GM18858 (cell line): ENCODE measurements at regions not wholly inside any gene's neighbourhood (a gene's known extent, or its start where the extent isn't known, plus 50 kb on each side); places are given as distances from the start of the nearest gene placed in this dataset.

ENCODE experiments used
- ATAC-seq: cut with Tn5 transposase; IDR thresholded peaks from one replicate; pipeline ENCODE4 v1.9.1; 2021; ENCODE audit not compliant: unreplicated experiment

DNA sequence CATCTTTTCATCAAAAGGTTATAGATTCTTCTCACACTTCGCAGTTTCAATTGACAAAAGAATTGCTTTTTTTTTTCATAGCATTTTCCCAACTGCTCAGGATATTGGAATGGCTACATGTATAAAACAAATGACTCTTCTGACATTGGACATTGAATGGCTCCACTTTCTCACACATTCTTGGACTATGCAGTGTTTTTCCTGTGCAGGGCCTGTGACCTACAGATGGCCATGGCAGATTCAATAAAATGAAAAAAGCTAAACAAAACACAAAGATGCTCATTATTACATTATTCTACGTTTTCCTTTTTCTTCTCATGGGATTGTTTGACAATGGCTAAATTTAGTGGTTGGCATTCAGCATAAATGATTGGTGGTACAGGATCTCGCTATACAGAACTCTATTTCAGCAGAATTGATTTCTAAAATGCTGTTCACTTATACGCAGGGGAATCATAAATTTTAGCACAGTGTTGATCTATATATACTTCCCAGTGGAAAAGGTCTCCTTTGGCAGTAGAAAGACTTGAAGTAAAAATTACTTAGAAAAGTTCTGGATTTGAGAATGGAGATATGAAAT, 115.6 kb upstream of the ADAMTS5 start:
- ATAC-seq: no peak

DNA sequence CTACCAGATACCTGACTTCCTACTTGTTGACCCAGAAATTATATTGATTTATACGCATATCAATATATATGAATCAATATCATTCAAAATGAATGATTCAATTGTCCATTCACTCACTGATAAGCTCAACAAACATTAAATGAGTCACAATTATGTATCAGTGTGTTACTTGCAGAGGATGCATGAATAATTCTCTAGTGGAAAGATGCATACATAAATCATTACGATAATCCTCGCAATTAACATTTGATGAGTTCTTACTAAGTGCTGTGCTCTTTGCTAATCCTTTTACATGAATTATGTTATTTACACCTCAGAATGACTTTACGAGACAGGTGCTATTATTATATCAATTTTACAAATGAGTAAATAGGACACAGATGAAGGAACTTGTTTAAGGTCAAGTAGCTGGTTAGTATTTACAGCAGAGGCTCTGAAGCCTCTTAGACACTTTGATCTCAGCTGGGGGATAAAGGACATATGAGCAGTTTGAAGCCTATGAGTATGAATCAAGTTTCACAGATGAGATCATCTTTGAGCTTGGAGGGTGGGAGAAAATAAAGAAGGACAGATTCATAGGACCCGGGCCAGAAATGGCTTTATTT, 112.8 kb upstream of the ADAMTS5 start:
- no peak for ATAC-seq

DNA sequence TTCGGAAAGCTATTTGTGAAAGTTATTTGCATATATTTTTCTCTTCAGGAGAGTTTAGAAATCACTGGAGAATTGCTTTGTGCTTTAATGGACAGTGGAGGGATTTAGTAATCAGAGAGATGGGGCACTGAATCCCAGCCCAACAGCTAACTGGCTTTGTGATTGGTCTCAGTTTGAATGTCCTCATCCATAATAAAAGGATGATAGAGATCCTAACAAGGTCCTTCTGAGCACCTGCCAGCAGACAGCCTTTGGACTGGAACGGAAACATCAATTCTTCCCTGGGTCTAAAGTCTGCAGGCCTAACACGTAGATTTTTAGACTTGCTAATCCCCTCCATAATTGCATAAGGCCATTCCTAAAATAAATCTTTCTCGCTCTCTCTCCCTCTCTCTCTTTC, 112.0 kb upstream of the ADAMTS5 start:
- ATAC-seq: no peak

DNA sequence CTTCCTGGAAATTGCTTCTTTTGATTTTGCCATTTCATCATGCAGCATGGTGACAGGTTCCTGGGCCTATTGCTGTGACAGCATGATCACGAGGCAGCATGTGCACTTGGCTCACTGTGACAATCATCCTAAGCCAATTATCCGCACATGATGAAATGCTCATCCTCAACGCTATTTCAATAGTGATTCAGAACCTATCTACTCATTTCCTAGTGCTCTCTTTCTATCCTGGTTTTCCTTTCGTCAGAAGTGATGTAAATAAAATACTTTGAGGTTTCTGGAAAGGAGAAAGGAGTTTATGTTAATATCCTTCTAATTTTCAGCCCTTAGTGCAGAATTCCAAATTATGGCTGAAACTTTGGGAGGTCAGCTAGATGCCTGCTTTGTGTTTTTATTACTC, 110.6 kb upstream of the ADAMTS5 start:
- no peak for ATAC-seq

DNA sequence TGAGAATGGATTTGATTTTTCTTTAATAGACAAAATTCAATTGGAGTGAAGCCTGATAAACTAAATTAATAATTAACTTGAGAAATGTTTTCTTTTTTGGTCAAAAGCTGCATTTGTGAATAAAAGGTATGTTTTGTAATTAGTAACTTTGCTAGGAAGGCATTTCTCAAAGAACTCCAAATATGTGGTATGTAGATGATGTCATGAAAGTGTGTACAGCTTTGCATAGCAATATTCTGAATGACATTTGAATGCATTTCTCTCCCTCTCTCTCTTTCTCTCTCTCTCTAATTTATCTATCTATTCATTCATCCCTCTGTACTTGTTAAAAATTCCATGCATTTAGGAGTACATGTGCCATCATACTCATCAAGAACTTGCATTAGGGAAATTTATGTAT, 109.1 kb upstream of the ADAMTS5 start:
- ATAC-seq: no peak

DNA sequence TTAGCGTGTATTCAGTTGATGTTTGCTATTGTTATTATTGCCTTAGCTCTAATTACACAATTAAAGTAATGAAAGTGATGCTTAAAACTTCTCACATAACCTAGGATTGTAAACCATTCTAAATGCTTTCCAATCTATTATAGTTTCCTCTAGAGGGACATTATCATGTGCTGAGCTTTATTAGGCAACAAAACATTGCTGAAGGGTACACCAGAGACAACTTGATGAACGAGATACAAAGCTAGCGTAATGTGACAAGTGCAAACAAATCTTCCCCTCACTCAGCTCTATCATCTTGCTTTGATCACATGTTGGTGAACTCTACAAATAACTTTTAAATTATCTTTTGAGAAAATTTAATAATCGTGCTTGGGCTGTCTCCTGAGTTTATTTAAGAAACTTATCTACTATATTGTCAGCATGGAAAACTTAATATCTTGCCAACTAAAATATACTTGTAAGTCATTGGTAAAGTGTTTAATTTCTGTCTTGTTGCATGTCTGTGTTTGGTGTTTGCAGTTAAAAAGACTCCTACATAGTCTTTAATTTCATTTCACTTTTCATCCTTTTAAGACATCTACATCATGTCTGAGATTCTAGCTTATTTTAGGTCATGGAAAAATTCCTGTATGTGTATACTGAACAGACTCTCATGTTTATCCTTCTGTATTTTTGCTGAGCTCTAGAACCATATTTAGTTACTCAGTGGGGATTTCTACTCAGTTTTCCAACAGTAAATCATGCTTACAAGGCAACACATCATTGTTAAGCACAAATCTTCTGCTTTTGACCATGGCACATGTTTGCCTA, 104.2 kb upstream of the ADAMTS5 start:
- ATAC-seq: no peak

DNA sequence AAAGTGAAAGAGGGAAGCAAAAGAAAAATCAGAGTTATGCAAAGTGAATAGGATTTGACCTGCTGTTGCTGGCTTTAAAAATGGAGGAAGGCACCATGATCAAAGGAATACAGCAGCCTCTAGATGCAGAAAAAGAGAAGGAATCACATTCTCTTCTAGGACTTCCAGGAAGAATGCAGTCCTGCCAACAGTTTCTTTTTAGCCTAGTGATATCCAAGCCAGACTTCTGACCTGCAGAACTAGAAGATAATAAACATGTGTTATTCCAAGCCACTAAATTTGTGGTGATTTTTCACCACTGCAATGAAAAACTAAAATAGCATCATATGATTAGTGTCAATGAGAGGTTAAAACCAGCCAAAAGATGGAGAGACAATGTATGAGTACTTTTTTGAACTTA, 101.9 kb upstream of the ADAMTS5 start:
- no peak for ATAC-seq

DNA sequence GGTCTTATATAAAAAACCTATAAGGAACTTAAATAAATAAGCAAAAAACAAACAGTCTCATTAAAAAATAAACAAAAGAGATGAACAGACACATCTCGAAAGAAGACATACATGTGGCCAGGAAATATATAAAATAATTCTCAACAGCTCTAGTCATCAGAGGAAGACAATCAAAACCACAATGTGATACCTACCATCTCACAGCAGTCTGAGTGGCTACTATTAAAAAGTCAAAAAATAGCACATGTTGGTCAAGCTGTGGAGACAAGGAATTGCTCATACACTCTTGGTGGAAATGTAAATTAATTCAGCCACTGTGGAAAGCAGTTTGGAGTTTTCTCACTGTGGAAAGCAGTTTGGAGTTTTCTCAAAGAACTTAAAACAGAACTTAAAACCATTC, 100.3 kb upstream of the ADAMTS5 start:
- ATAC-seq: no peak

DNA sequence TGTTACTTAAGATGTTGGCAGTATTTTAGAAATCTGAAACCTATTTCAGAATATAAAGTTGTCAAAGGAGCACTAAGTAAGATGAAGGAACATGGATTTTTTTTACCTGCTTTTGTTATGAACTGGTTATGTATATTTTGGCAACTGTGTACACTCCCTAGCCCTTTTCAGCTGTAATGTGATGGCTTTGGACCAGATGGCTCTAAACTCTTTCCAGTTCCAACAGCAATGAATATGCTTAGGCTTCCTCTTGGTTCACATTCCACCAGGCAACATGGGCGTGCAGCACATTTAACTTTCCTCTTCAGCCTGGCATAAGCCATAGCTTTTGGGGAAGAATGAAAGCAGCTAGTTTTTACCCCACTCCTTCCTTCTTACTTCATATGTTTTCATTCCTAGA, 95.6 kb upstream of the ADAMTS5 start:
- no peak for ATAC-seq

DNA sequence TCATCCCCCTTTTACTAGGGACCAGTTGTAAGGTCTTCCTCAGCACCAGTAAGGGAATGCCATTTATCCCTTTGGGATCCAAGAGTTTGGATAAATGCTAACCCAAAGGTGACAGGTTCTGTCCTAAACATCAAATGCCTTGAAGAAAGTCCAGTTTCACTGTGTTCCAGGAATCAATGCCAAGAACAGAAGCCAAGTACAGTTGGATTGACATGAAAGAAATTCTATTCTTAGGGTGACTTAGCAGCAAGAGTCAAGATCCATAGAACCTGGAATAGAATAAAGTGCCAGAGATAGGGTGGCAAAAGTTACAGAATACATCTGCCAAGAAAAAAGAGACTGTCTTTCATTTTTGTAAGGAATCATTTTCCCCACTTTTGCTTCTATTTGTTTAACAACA, 94.9 kb upstream of the ADAMTS5 start:
- ATAC-seq: no peak

DNA sequence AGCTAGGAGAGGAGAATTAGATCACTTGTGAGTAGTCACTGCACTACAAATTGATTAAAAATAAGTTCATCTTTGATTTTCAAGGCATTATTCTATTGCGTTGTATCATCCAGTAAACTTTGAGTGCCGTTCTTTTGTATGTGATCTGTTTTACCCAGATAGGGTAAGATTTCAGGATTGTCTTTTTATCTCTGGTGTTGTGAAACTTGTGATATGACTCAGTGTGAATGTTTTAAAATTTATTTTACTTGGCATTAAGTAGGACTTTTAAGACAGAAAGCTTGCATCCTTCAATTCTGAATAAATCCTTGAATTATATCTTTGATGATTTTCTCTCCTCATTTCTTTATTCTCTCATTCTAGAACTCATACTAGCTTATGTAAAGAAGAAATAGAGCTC, 93.3 kb upstream of the ADAMTS5 start:
- ATAC-seq: no peak

DNA sequence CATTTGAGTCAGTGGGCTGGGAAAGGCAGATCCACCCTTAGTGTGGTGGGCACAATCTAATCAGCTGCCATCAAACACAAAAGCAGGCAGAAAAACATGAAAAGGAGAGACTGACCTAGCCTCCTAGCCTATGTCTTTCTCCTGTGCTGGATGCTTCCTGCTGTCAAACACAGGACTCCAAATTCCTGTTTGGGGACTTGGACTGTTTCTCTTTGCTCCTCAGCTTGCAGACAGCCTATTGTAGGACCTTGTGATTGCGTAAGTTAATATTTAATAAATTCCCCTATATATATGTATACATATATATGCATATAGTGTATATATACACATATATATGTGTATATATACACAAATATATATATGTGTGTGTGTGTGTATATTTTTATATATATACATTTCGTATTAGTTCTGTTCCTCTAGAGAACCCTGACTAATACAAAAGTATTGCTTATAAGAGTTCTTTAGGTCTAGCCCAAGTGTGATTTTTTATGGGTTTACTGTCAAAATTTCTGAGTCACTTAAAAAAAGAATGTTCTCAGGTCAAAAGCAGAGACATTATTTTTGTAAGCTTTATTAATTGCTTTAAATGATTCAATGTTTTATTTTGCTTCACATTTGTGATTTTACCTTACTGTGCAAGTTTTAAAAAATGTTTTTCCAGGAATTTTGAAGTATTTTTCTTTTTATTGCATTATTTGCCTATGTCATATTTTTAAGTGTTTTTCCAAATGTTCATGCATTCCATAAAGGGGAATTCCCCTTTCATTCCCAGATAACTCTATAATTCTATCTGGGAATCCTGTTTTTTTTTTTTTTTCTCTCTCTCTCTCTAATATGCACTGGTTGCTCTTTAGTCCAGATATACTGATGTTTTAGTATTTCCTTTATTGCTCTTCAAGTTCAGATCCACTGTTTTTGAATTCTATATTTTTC, 92.1 kb upstream of the ADAMTS5 start:
- no peak for ATAC-seq

DNA sequence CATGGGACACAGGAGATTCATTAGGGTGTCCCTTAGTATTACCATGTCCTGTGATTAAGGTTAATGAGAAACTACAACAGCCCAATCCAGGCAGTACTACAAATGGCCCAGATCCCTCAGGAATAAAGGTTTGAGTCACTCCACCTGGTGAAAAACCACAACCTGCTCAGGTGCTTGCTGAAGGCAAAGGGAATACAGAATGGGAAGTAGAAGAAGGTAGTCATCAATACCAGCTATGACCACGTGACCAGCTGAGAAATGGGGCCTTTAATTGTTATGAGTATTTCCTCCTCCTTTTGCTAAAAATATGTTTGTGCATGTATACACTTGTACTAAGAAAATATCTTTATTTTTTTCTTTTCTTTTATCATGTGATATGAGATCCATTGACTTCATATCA, 91.1 kb upstream of the ADAMTS5 start:
- no peak for ATAC-seq

DNA sequence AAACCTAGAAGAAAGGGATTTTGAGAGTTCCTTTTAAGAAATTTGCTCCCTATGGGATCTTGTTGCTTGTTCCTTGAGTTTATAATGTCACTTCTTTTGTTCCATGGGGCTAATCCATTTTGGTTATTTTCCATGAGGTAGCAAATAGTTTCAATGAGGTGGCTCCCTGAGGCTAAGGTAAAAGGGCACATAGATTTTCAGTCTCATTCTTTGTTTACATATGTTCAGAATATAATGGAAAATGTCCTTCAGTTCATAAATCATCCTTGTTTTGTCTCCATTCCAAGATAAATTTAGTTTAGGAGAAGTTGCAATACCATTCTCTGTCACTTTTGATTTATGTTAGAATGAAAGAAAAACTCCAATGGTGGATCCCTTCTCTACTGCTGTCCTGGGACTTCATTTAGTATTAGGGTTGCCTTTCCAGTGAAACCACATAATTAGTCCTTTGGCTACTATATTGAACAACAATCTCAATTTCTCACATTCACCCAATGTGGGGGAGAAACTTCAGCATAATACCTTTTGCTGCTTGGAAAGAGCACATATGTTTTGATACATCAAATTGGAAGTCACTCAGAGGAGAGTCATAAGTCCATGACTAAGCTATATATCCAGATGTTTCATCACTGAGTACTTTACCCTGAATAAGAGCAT, 80.9 kb upstream of the ADAMTS5 start:
- ATAC-seq: no peak

DNA sequence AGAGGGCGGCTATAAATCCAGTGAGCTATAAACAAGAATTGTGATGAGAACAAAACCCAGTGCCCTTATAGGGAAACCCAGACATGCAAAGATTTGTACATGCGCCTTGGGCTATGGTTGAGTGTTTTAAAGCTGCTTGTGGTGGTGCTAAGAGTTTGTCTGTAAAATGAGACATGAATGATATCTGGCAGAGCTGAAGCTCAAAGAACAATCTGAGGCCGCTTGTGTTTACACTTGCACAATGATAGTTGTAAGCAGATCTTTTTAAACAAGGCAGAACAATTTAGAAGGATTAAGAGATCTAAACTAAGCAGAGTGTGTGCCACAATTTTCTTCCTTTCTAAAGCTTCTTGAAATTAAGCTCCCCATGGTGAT, 80.4 kb upstream of the ADAMTS5 start:
- no peak for ATAC-seq

DNA sequence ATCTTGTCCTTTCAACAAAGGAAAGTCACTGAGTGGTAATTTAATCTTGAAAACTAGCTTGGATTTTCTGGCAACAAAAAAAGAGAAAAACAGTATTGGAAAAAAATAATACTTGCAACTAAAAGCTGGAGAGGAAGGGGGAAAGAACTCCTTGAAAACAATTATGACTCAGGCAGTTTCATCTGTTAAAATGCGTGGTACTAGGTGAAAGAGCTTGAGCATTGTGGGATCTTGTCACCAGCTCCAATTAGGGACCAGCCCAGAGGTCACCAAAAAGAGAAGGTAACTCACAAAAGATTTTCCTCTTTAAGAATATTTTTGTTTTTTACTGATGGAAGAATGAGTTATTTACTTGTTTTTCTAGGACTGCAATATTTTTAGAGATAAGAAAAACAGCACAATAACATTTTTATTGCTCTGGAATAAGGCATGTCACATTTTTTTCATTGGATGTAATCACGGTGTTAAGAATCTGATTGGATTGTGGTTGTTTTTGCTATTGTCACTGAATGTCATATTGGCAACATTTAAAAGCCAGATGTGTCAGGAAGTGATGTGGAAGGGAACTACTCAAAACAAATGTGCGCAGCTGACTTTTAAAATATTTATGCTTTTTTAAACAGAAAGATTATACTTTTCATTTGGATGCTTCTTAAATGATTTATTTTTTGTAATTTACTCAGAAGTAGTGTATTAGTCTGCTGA, 78.5 kb upstream of the ADAMTS5 start:
- no peak for ATAC-seq

DNA sequence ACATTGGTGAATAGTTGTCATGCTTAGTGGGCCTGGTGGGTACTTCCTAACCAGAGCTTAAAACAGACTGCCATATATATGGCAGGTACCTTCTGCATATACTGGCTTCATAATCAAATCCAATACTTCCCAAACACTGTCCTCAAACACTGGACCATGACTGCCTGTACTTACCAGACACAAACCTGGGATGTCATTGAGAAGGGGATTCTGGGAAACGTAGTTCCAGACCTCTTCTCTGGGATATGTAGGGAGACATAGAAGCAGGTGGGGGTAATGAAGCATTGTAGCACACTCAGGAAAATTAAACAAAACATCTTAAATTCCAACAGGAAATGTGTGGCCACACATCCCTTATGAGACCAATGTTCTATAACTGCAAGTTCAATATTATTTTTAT, 76.5 kb upstream of the ADAMTS5 start:
- ATAC-seq: no peak

DNA sequence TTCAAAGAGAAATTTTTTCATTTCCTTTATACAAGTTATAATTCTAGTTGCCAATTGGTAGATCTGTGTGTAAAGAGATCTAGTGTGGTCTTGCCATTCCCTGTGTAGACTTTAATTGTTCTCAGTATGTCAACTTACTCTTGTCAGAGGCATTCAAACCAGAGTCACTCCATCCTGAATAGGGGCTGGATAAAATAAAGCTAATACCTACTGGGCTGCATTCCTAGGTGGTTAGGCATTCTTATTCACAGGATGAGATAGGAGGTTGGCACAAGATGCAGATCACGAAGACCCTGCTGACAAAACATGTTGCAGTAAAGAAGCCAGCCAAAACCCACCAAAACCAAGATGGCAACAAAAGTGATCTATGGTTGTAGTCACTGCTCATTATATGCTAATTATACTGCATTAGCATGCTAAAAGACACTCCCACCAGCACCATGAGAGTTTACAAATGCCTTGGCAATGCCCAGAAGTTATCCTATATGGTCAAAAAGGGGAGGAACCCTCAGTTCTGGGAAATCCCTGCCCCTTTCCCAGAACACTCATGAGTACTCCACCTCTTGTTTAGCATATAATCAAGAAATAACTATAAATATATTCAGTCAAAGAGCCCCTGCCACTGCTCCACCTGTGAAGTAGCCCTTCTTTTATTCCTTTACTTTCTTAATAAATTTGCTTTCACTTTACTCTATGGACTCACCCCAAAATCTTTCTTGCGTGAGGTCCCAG, 74.0 kb upstream of the ADAMTS5 start:
- no peak for ATAC-seq

DNA sequence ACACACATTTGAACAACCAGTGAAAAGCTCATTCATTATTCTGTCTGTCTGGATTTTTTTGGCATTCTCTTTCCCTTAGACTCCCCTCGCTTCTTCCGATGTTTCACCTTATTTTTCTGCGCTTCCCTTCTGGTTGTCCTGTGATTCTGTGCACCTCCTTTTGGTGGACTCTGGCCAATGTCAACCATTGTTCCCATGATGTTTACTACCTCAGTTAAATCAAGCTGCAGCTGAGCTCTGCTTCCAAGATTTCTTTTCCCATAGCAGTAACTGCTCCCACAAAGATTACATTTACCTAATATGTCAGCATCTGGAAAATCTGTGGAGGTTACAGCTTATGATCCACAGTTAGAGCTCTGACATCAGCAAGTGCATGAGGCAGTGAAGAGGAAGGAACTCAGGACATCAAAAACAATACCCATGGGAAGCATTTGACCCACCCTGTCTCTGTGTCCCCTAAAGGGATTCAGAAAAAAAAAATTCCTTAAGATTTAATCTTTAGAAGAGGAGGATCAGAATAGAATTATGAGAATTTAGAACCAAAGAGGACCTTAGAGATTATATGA, 69.9 kb upstream of the ADAMTS5 start:
- no peak for ATAC-seq
